ENCODE measurements at regions not wholly inside any gene's neighbourhood (a gene's known extent, or its start where the extent isn't known, plus 50 kb on each side); places are given as distances from the start of the nearest gene placed in this dataset.
"Not testable (repeated sequence)": the region's sequence is repeated elsewhere in the genome, so short reads cannot be mapped to it uniquely, and the experiment has no call there.

GRCh38 chr1:29682919-29683295, 446.6 kb downstream of the PTPRU start:
- Histone ChIP-seq H3K9me3 (ENCODE audit: control insufficient read depth in 2 of 2, low read length in 2 of 2) (no peaks in the 10 kb centered on the region), H3K27me3 (ENCODE audit: control insufficient read depth, insufficient read depth, low read length) (no peaks in the 10 kb centered on the region), H3K27ac (ENCODE audit: insufficient read depth, low read length, poor library complexity, severe bottlenecking) (no peak overlapping the region), H3K36me3 (ENCODE audit: control insufficient read depth, insufficient read depth, low read length) (no peaks in the 10 kb centered on the region), H3K4me3 (ENCODE audit: low read depth, low read length) (no peak overlapping the region), H3K4me1 (ENCODE audit: control insufficient read depth, insufficient read depth, low read length, poor library complexity, severe bottlenecking) (no peaks in the 10 kb centered on the region)
- Mint-ChIP-seq H3K4me1 (no peaks in the 10 kb centered on the region), H3K27me3 (peaks cover 6% of the 10 kb centered on the region), H3K27ac (no peak overlapping the region), H3K36me3 (no peaks in the 10 kb centered on the region), H3K9me3 (no peaks in the 10 kb centered on the region), H3K4me3 (no peak overlapping the region)
- ATAC-seq (ENCODE audit: low read depth in 2 of 2), result no peak
- no peak for DNase-seq

- no peaks in the 10 kb centered on the region for H3K36me3 ChIP-seq (ENCODE audit: control insufficient read depth, insufficient read depth, low read length)
- Mint-ChIP-seq H3K9me3 (no peaks in the 10 kb centered on the region), H3K27me3 (peaks cover 6% of the 10 kb centered on the region), H3K4me3 (no peak overlapping the region), H3K4me1 (no peaks in the 10 kb centered on the region), H3K27ac (no peak overlapping the region), H3K36me3 (no peaks in the 10 kb centered on the region)
- H3K4me1 ChIP-seq (ENCODE audit: control insufficient read depth, insufficient read depth, low read length, poor library complexity, severe bottlenecking), result no peaks in the 10 kb centered on the region
- H3K27me3 ChIP-seq (ENCODE audit: control insufficient read depth, insufficient read depth, low read length), result no peaks in the 10 kb centered on the region
- no peak overlapping the region for H3K27ac ChIP-seq (ENCODE audit: insufficient read depth, low read length, poor library complexity, severe bottlenecking)
- ATAC-seq (ENCODE audit: low read depth in 2 of 2), result no peak
- DNase-seq, result no peak
- H3K9me3 ChIP-seq (ENCODE audit: control insufficient read depth in 2 of 2, low read length in 2 of 2), result no peaks in the 10 kb centered on the region
- no peak overlapping the region for H3K4me3 ChIP-seq (ENCODE audit: low read depth, low read length)
Measured at GRCh38 chr1:29682171-29682918, 446.0 kb downstream of the PTPRU start.

- not testable (repeated sequence) for H3K27me3 Mint-ChIP-seq; DNase-seq; H3K4me1 Mint-ChIP-seq; H3K9me3 Mint-ChIP-seq; ATAC-seq (ENCODE audit: low read depth in 2 of 2); H3K9me3 ChIP-seq (ENCODE audit: control insufficient read depth in 2 of 2, low read length in 2 of 2); H3K36me3 ChIP-seq (ENCODE audit: control insufficient read depth, insufficient read depth, low read length); H3K4me1 ChIP-seq (ENCODE audit: control insufficient read depth, insufficient read depth, low read length, poor library complexity, severe bottlenecking); H3K27ac Mint-ChIP-seq; H3K27me3 ChIP-seq (ENCODE audit: control insufficient read depth, insufficient read depth, low read length); H3K4me3 Mint-ChIP-seq; H3K27ac ChIP-seq (ENCODE audit: insufficient read depth, low read length, poor library complexity, severe bottlenecking); H3K36me3 Mint-ChIP-seq; H3K4me3 ChIP-seq (ENCODE audit: low read depth, low read length)
Measured at GRCh38 chr1:29681416-29681815, 445.1 kb downstream of the PTPRU start.

- DNase-seq, result no peak
- no peak for ATAC-seq (ENCODE audit: low read depth in 2 of 2)
- Histone ChIP-seq H3K27me3 (ENCODE audit: control insufficient read depth, insufficient read depth, low read length) (no peaks in the 10 kb centered on the region), H3K36me3 (ENCODE audit: control insufficient read depth, insufficient read depth, low read length) (no peaks in the 10 kb centered on the region), H3K4me3 (ENCODE audit: low read depth, low read length) (no peak overlapping the region), H3K27ac (ENCODE audit: insufficient read depth, low read length, poor library complexity, severe bottlenecking) (no peak overlapping the region), H3K9me3 (ENCODE audit: control insufficient read depth in 2 of 2, low read length in 2 of 2) (no peaks in the 10 kb centered on the region), H3K4me1 (ENCODE audit: control insufficient read depth, insufficient read depth, low read length, poor library complexity, severe bottlenecking) (no peaks in the 10 kb centered on the region)
- Mint-ChIP-seq H3K4me1 (peaks cover 0 to 2% (median 0%) of the 10 kb centered on the region in 4 donors), H3K9me3 (no peaks in the 10 kb centered on the region), H3K36me3 (no peaks in the 10 kb centered on the region), H3K27ac (no peak overlapping the region), H3K4me3 (no peak overlapping the region), H3K27me3 (no peaks in the 10 kb centered on the region)
Measured at GRCh38 chr1:29679828-29680558, 443.7 kb downstream of the PTPRU start.

GRCh38 chr1:29679316-29679715, 443.0 kb downstream of the PTPRU start:
- DNase-seq, result no peak
- Mint-ChIP-seq H3K27me3 (no peaks in the 10 kb centered on the region), H3K27ac (no peak overlapping the region), H3K36me3 (no peaks in the 10 kb centered on the region), H3K4me1 (peaks cover 0 to 2% (median 0%) of the 10 kb centered on the region in 4 donors), H3K4me3 (no peak overlapping the region), H3K9me3 (no peaks in the 10 kb centered on the region)
- Histone ChIP-seq H3K4me3 (ENCODE audit: low read depth, low read length) (no peak overlapping the region), H3K27me3 (ENCODE audit: control insufficient read depth, insufficient read depth, low read length) (no peaks in the 10 kb centered on the region), H3K27ac (ENCODE audit: insufficient read depth, low read length, poor library complexity, severe bottlenecking) (no peak overlapping the region), H3K4me1 (ENCODE audit: control insufficient read depth, insufficient read depth, low read length, poor library complexity, severe bottlenecking) (no peaks in the 10 kb centered on the region), H3K9me3 (ENCODE audit: control insufficient read depth in 2 of 2, low read length in 2 of 2) (no peaks in the 10 kb centered on the region), H3K36me3 (ENCODE audit: control insufficient read depth, insufficient read depth, low read length) (no peaks in the 10 kb centered on the region)
- ATAC-seq (ENCODE audit: low read depth in 2 of 2), result no peak

- no peaks in the 10 kb centered on the region for H3K27me3 Mint-ChIP-seq
- H3K27ac Mint-ChIP-seq, result no peak overlapping the region
- Histone ChIP-seq H3K4me3 (ENCODE audit: low read depth, low read length) (no peak overlapping the region), H3K27ac (ENCODE audit: insufficient read depth, low read length, poor library complexity, severe bottlenecking) (no peak overlapping the region), H3K4me1 (ENCODE audit: control insufficient read depth, insufficient read depth, low read length, poor library complexity, severe bottlenecking) (no peaks in the 10 kb centered on the region), H3K27me3 (ENCODE audit: control insufficient read depth, insufficient read depth, low read length) (no peaks in the 10 kb centered on the region), H3K9me3 (ENCODE audit: control insufficient read depth in 2 of 2, low read length in 2 of 2) (no peaks in the 10 kb centered on the region), H3K36me3 (ENCODE audit: control insufficient read depth, insufficient read depth, low read length) (no peaks in the 10 kb centered on the region)
- no peak overlapping the region for H3K4me3 Mint-ChIP-seq
- no peaks in the 10 kb centered on the region for H3K36me3 Mint-ChIP-seq
- H3K9me3 Mint-ChIP-seq, result no peaks in the 10 kb centered on the region
- ATAC-seq (ENCODE audit: low read depth in 2 of 2), result no peak
- DNase-seq, result no peak
- peaks cover 0 to 2% (median 0%) of the 10 kb centered on the region in 4 donors for H3K4me1 Mint-ChIP-seq
Measured at GRCh38 chr1:29677028-29678024, 441.0 kb downstream of the PTPRU start.

GRCh38 chr1:29676496-29676895, 440.2 kb downstream of the PTPRU start:
- H3K27me3 ChIP-seq (ENCODE audit: control insufficient read depth, insufficient read depth, low read length), result no peaks in the 10 kb centered on the region
- no peak for ATAC-seq (ENCODE audit: low read depth in 2 of 2)

More at GRCh38 chr1:29676496-29676895, 440.2 kb downstream of the PTPRU start:
- DNase-seq, result no peak
- H3K27me3 Mint-ChIP-seq, result no peaks in the 10 kb centered on the region
- Histone ChIP-seq H3K9me3 (ENCODE audit: control insufficient read depth in 2 of 2, low read length in 2 of 2) (no peaks in the 10 kb centered on the region), H3K4me3 (ENCODE audit: low read depth, low read length) (no peak overlapping the region), H3K27ac (ENCODE audit: insufficient read depth, low read length, poor library complexity, severe bottlenecking) (no peak overlapping the region), H3K4me1 (ENCODE audit: control insufficient read depth, insufficient read depth, low read length, poor library complexity, severe bottlenecking) (no peaks in the 10 kb centered on the region), H3K36me3 (ENCODE audit: control insufficient read depth, insufficient read depth, low read length) (no peaks in the 10 kb centered on the region)
- H3K4me1 Mint-ChIP-seq, result peaks cover 0 to 2% (median 0%) of the 10 kb centered on the region in 4 donors
- H3K27ac Mint-ChIP-seq, result no peak overlapping the region
- H3K36me3 Mint-ChIP-seq, result no peaks in the 10 kb centered on the region
- no peaks in the 10 kb centered on the region for H3K9me3 Mint-ChIP-seq
- H3K4me3 Mint-ChIP-seq, result no peak overlapping the region
